Brain microvascular endothelial cell (primary cell): ENCODE measurements at regions not wholly inside any gene's neighbourhood (a gene's known extent, or its start where the extent isn't known, plus 50 kb on each side); places are given as distances from the start of the nearest gene placed in this dataset.
A peak's percentile ranks its signal among the peaks of the same experiment; 100 is the strongest.
"Not testable (repeated sequence)": the region's sequence is repeated elsewhere in the genome, so short reads cannot be mapped to it uniquely, and the experiment has no call there.

Experiments
- DNase-seq: peaks from one replicate; pipeline ENCODE4 v3.0.0-alpha.2; 2020
- H3K27ac ChIP-seq: fragments of 250-450 bp; sonication (Bioruptor Pico); 2 replicates; pipeline ENCODE4 v1.5.1; 2020; ENCODE audit warnings: mild to moderate bottlenecking, moderate library complexity
- H3K27me3 ChIP-seq: fragments of 250-450 bp; sonication (Bioruptor Pico); replicated peaks from 2 replicates; pipeline ENCODE4 v1.5.1; 2020; ENCODE audit warnings: mild to moderate bottlenecking
- H3K36me3 ChIP-seq: fragments of 250-450 bp; sonication (Bioruptor Pico); replicated peaks from 2 replicates; pipeline ENCODE4 v1.5.1; 2020; ENCODE audit warnings: mild to moderate bottlenecking
- H3K4me3 ChIP-seq: 2 replicates; pipeline ENCODE4 v1.5.1; 2011; ENCODE audit warnings: low read depth, mild to moderate bottlenecking, control low read depth, low read length, moderate library complexity
- CTCF ChIP-seq: IDR thresholded peaks from 2 replicates; pipeline ENCODE4 v1.5.1; 2011; ENCODE audit warnings: low read depth, mild to moderate bottlenecking, moderate library complexity, low read length, control low read depth, inconsistent platforms; ENCODE audit errors: missing control alignments
- in situ Hi-C: cut with HindIII; loops from 2 replicates; pipeline ENCODE4 v1.10.0; 2017; ENCODE audit warnings: low sequenced_read_pairs, low pct_ligation_motif_present

GRCh38 chr22:25409240-25409639 is 155.2 kb upstream of the GRK3 start:
- Histone ChIP-seq H3K4me3 (no peak overlapping the region), H3K36me3 (no peaks in the 10 kb centered on the region), H3K27me3 (no peaks in the 10 kb centered on the region), H3K27ac (no peak overlapping the region)
- in situ Hi-C loops: no loop called here
- no peak for TF ChIP-seq CTCF
- no peak for DNase-seq

GRCh38 chr22:25410849-25411248 is 153.6 kb upstream of the GRK3 start:
- TF ChIP-seq CTCF: no peak
- Histone ChIP-seq H3K27me3 (peaks cover 7% of the 10 kb centered on the region), H3K36me3 (no peaks in the 10 kb centered on the region), H3K27ac (no peak overlapping the region), H3K4me3 (no peak overlapping the region)
- in situ Hi-C loops: no loop called here
- DNase-seq: no peak

GRCh38 chr22:25413620-25414019 is 150.9 kb upstream of the GRK3 start:
- in situ Hi-C loops: no loop called here
- Histone ChIP-seq H3K4me3 (no peak overlapping the region), H3K36me3 (no peaks in the 10 kb centered on the region), H3K27me3 (peaks cover 23% of the 10 kb centered on the region), H3K27ac (no peak overlapping the region)
- no peak for DNase-seq
- TF ChIP-seq CTCF: no peak

GRCh38 chr22:25415731-25416130 is 148.7 kb upstream of the GRK3 start:
- DNase-seq, in situ Hi-C loops, H3K27ac ChIP-seq, H3K36me3 ChIP-seq, H3K4me3 ChIP-seq: not testable (repeated sequence)
- peaks cover 41% of the 10 kb centered on the region for H3K27me3 ChIP-seq

- H3K4me3 ChIP-seq, H3K27ac ChIP-seq, DNase-seq, H3K36me3 ChIP-seq, in situ Hi-C loops: not testable (repeated sequence)
- peaks cover 62% of the 10 kb centered on the region for H3K27me3 ChIP-seq
Measured at GRCh38 chr22:25417826-25418225, 146.6 kb upstream of the GRK3 start.

GRCh38 chr22:25419247-25420113 is 145.0 kb upstream of the GRK3 start:
- in situ Hi-C loops: no loop called here
- Histone ChIP-seq H3K27ac (no peak overlapping the region), H3K4me3 (no peak overlapping the region), H3K36me3 (no peaks in the 10 kb centered on the region), H3K27me3 (peaks cover 65% of the 10 kb centered on the region)
- TF ChIP-seq CTCF: no peak
- DNase-seq: peak; percentile 38

- H3K27ac ChIP-seq, DNase-seq, H3K4me3 ChIP-seq, H3K36me3 ChIP-seq, in situ Hi-C loops: not testable (repeated sequence)
- peaks cover 63% of the 10 kb centered on the region for H3K27me3 ChIP-seq
Measured at GRCh38 chr22:25420114-25420441, 144.4 kb upstream of the GRK3 start.
